Neural cell (in vitro differentiated cells): ENCODE measurements at regions not wholly inside any gene's neighbourhood (a gene's known extent, or its start where the extent isn't known, plus 50 kb on each side); places are given as distances from the start of the nearest gene placed in this dataset.

ENCODE experiments used
- POLR2AphosphoS5 ChIP-seq: IDR thresholded peaks from 2 replicates; pipeline ENCODE4 v1.6.1; 2012
- TF ChIP-seq, protein P1 (sequence below): fragments of 450-650 bp; IDR thresholded peaks from 2 replicates; pipeline ENCODE4 v1.5.1; 2014; ENCODE audit warnings: antibody characterized with exemption, mild to moderate bottlenecking, moderate library complexity; ENCODE audit not compliant: poor library complexity, severe bottlenecking
- TF ChIP-seq, protein P2 (sequence below): IDR thresholded peaks from 2 replicates; pipeline ENCODE4 v1.6.1; 2012; ENCODE audit warnings: borderline replicate concordance

DNA sequence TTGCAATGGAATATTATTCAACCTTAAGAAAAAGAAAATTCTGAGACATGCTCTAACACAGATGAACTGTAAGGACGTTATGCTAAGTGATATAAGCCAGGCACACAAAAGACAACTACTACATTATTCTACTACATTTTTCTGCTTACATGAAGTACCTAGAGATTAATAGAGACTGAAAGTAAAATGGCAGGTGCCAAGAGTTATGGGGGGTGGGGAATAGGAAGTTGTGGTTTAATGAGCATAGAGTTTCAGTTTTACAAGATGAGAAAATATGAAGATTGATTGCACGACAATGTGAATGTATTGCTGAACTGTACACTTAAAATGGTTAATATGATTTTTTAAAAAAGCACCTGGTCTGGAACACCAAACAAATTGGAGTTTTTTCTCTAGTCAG, 1231.6 kb upstream of the DDX18 start:
- TF ChIP-seq, protein P1, sequence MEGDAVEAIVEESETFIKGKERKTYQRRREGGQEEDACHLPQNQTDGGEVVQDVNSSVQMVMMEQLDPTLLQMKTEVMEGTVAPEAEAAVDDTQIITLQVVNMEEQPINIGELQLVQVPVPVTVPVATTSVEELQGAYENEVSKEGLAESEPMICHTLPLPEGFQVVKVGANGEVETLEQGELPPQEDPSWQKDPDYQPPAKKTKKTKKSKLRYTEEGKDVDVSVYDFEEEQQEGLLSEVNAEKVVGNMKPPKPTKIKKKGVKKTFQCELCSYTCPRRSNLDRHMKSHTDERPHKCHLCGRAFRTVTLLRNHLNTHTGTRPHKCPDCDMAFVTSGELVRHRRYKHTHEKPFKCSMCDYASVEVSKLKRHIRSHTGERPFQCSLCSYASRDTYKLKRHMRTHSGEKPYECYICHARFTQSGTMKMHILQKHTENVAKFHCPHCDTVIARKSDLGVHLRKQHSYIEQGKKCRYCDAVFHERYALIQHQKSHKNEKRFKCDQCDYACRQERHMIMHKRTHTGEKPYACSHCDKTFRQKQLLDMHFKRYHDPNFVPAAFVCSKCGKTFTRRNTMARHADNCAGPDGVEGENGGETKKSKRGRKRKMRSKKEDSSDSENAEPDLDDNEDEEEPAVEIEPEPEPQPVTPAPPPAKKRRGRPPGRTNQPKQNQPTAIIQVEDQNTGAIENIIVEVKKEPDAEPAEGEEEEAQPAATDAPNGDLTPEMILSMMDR: no peak
- TF ChIP-seq POLR2AphosphoS5: no peak
- TF ChIP-seq, protein P2, sequence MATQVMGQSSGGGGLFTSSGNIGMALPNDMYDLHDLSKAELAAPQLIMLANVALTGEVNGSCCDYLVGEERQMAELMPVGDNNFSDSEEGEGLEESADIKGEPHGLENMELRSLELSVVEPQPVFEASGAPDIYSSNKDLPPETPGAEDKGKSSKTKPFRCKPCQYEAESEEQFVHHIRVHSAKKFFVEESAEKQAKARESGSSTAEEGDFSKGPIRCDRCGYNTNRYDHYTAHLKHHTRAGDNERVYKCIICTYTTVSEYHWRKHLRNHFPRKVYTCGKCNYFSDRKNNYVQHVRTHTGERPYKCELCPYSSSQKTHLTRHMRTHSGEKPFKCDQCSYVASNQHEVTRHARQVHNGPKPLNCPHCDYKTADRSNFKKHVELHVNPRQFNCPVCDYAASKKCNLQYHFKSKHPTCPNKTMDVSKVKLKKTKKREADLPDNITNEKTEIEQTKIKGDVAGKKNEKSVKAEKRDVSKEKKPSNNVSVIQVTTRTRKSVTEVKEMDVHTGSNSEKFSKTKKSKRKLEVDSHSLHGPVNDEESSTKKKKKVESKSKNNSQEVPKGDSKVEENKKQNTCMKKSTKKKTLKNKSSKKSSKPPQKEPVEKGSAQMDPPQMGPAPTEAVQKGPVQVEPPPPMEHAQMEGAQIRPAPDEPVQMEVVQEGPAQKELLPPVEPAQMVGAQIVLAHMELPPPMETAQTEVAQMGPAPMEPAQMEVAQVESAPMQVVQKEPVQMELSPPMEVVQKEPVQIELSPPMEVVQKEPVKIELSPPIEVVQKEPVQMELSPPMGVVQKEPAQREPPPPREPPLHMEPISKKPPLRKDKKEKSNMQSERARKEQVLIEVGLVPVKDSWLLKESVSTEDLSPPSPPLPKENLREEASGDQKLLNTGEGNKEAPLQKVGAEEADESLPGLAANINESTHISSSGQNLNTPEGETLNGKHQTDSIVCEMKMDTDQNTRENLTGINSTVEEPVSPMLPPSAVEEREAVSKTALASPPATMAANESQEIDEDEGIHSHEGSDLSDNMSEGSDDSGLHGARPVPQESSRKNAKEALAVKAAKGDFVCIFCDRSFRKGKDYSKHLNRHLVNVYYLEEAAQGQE: no peak
